HG03025 (cell line): ENCODE measurements at regions not wholly inside any gene's neighbourhood (a gene's known extent, or its start where the extent isn't known, plus 50 kb on each side); places are given as distances from the start of the nearest gene placed in this dataset.

ENCODE experiments used
- ATAC-seq: cut with Tn5 transposase; IDR thresholded peaks from one replicate; pipeline ENCODE4 v1.9.1; 2021; ENCODE audit warnings: mild to moderate bottlenecking, moderate library complexity; ENCODE audit not compliant: unreplicated experiment, low FRiP score

DNA sequence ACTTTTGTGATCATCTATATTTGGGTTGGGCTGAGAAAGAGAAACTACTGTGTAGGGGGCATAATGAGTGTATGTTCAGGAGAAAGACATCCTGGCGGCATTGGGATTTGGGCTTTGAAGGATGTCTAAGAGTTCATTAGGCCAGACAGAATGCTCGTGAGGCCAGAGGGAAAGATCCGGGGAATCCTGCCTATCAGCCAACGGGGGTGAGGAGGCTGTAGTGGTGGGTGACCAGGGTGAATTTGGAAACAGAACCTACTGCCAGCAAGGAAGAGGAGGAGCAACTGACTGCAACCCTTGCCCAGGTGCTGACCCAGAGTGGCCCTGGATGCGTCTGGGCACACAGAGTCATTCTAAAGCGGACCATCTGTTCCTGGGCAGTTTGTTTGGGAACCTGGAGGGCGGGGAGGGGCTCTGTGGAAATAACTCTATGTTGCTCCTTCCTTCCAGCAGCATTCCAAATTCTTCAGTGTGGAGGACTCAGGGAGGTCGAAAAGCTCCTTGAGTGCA lies 56.9 kb upstream of the ECE1 start:
- no peak for ATAC-seq

GRCh38 chr1:21346365-21347071 lies 56.3 kb upstream of the ECE1 start:
- no peak for ATAC-seq

DNA sequence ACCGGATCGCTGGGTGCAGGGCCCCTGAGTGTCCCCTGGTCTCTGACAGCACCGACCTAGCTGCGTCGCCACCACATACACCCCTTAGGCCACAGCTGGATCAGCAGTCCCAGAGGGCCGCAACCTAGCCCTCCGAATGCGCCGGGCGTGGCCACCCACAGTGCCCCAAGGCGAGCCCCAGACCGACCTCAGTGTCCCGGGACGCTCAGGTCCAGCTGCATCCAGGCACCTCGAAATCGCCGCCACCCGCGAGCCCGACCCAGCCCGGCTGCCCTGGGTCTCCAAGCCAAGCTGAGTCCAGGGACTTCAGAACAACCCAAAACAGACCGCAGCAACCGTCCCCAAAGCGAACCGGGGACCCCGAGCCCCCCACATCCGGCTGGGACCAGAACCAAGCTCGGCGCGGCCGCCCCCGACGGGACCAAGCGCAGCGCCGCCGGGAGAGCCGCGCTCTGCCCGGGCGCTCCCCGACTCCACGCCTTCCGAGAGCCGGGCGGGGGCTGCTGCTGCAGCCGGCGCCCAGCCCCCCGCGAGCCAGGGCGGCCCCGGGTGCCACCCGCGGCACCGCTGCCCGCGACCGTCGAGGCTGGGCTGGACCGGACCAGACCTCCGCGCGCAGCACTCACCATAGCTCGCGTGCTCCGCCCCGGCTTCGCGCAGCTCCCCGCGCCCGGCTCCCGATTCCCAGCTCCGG lies 54.6 kb upstream of the ECE1 start:
- ATAC-seq, result peak; percentile 25

DNA sequence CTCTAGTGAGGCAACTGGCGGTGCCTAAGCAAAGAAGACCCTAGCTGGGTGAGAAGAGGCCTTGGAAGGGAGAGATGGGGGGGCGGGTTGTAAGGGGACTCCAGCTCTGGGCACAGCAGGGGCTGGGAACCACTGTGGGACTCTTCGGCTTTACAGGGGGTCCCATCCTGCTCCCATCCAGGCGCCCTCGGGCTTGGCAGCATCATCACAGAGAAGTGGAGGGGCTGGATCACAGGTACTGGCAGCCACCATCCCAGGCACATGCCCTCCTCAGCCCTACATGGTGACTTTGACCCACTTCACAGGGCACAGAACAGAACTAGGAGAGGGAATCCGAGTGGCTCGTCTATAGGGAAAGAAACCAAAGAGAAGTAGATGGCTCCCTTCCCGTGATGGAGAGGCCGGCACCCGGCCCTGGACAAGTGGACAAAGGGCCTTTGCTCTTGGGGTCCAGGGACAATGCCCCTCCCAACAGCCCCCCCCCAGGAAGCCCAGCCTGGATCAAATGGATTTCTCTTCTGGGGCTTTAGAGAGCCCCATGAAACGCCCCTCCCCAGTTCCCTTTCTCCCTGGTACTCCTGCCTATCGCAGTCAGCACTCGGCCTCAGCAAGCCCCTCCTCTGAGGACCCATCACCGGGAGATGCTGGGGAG lies 54.0 kb upstream of the ECE1 start:
- no peak for ATAC-seq

- ATAC-seq, result no peak
These were observed 52.9 kb upstream of the ECE1 start for GRCh38 chr1:21342961-21343838.

DNA sequence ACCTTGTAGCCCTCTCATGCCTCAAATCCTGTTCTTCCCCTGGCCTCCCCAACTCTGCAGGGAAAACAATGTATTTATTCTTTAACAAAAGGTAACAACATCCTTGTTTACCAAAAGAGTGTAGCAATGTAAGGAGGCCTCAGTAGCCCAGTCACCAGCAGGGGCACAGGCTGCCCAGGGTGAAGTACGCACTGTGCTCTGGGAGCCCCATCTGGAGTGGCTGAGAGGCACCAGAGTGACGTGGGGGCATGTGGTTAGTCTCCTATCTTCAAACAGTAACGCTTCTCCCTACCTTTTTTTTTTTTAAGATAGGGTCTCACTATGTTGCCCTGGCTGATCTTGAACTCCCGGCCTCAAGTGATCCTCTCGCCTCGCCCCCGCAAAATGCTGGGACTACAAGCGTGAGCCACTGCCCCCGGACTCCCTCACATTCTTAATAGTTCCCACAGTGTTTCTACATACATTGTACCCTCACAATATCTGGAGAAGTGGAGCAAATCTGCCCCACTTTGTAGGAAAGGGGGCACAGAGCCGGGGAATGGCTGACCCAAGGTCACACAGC lies 51.3 kb upstream of the ECE1 start:
- ATAC-seq, result no peak

GRCh38 chr1:21341022-21341421 lies 50.8 kb upstream of the ECE1 start:
- no peak for ATAC-seq

DNA sequence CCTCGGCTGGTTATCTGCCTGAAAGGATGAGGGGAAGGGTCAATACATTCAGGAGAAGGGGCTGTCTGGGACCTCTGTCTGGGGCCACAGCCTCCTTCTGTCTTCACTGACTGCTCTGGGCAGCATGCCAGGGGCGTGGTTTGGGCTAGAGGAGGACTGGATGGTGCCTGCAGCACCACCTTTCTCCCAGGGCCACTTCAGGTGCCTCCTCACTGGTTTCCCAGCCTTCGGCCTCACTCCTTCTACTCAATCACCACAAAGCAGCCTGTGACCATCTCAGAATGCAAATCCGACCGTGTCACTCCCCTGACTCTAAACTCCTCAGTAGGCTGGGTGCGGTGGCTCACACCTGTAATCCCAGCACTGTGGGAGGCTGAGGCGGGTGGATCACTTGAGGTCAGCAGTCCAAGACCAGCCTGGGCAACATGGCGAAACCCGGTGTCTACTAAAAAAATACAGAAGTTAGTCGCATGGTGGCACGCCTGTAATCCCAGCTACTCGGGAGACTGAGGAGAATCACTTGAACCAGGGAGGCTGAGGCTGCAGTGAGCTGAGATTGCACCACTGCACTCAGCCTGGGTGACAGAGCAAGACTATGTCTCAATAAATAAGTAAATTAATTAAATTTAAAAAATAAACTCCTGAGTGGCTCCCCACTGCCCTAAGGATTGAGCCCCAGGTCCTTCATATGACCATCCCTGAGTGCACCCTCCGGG lies 50.1 kb upstream of the ECE1 start:
- no peak for ATAC-seq
